MM.1S (cell line): ENCODE measurements at regions not wholly inside any gene's neighbourhood (a gene's known extent, or its start where the extent isn't known, plus 50 kb on each side); places are given as distances from the start of the nearest gene placed in this dataset.

Source experiments
- DNase-seq: peaks from one replicate; pipeline ENCODE4 v3.0.0-alpha.2; 2015
- H2AFZ ChIP-seq: fragments of 300-600 bp; sonication (generic); 2 replicates; pipeline ENCODE4 v1.6.0; 2016; ENCODE audit warnings: antibody characterized with exemption, low read length
- H3F3A ChIP-seq: fragments of 300-600 bp; sonication (generic); 2 replicates; pipeline ENCODE4 v1.6.1; 2016; ENCODE audit warnings: mild to moderate bottlenecking, antibody characterized with exemption, low read length, moderate library complexity, mixed read lengths; ENCODE audit not compliant: insufficient read depth
- H3K27ac ChIP-seq: fragments of 300-600 bp; sonication (generic); 2 replicates; pipeline ENCODE4 v1.5.1; 2016; ENCODE audit warnings: mild to moderate bottlenecking, low read length
- H3K27me3 ChIP-seq: fragments of 300-600 bp; sonication (generic); replicated peaks from 2 replicates; pipeline ENCODE4 v1.6.0; 2016; ENCODE audit warnings: low read length; ENCODE audit not compliant: insufficient read depth
- H3K36me3 ChIP-seq: fragments of 300-600 bp; sonication (generic); replicated peaks from 2 replicates; pipeline ENCODE4 v1.6.1; 2016; ENCODE audit warnings: mild to moderate bottlenecking, low read length, mixed read lengths; ENCODE audit not compliant: insufficient read depth
- H3K4me1 ChIP-seq: fragments of 300-600 bp; sonication (generic); 2 replicates; pipeline ENCODE4 v1.6.1; 2016; ENCODE audit warnings: low read length, mixed read lengths
- H3K4me2 ChIP-seq: fragments of 300-600 bp; sonication (generic); 2 replicates; pipeline ENCODE4 v1.6.0; 2016; ENCODE audit warnings: low read depth, low read length
- H3K4me3 ChIP-seq: fragments of 300-600 bp; sonication (generic); 2 replicates; pipeline ENCODE4 v1.5.1; 2016; ENCODE audit warnings: low read length, mixed read lengths
- H3K79me2 ChIP-seq: fragments of 300-600 bp; sonication (generic); 2 replicates; pipeline ENCODE4 v1.6.1; 2016; ENCODE audit warnings: mixed run types, low read length, mixed read lengths
- H3K9ac ChIP-seq: fragments of 300-600 bp; sonication (generic); 2 replicates; pipeline ENCODE4 v1.6.1; 2016; ENCODE audit warnings: low read length, mixed read lengths
- H3K9me2 ChIP-seq: fragments of 300-600 bp; sonication (generic); replicated peaks from 2 replicates; pipeline ENCODE4 v1.6.1; 2016; ENCODE audit warnings: mild to moderate bottlenecking, low read length, mixed read lengths; ENCODE audit not compliant: insufficient read depth
- H3K9me3 ChIP-seq: fragments of 300-600 bp; sonication (generic); replicated peaks from 2 replicates; pipeline ENCODE4 v1.6.1; 2016; ENCODE audit warnings: mild to moderate bottlenecking, low read length, mixed read lengths; ENCODE audit not compliant: insufficient read depth
- H4K20me1 ChIP-seq: fragments of 300-600 bp; sonication (generic); 2 replicates; pipeline ENCODE4 v1.6.1; 2016; ENCODE audit warnings: mild to moderate bottlenecking, low read length, moderate library complexity, mixed read lengths; ENCODE audit not compliant: insufficient read depth
- EZH2 ChIP-seq: fragments of 300-600 bp; sonication (generic); optimal IDR thresholded peaks from 2 replicates; pipeline ENCODE3; 2017; ENCODE audit warnings: low read depth, mild to moderate bottlenecking, antibody characterized with exemption, low read length, mixed read lengths
- EZH2phosphoT487 ChIP-seq: fragments of 300-600 bp; sonication (generic); IDR thresholded peaks from 2 replicates; pipeline ENCODE4 v1.6.1; 2018; ENCODE audit warnings: antibody characterized with exemption, low read length
- TF ChIP-seq, protein P1 (sequence below): fragments of 300-600 bp; sonication (generic); IDR thresholded peaks from 2 replicates; pipeline ENCODE4 v1.5.1; 2016; ENCODE audit warnings: antibody characterized with exemption, low read length, mixed read lengths

DNA sequence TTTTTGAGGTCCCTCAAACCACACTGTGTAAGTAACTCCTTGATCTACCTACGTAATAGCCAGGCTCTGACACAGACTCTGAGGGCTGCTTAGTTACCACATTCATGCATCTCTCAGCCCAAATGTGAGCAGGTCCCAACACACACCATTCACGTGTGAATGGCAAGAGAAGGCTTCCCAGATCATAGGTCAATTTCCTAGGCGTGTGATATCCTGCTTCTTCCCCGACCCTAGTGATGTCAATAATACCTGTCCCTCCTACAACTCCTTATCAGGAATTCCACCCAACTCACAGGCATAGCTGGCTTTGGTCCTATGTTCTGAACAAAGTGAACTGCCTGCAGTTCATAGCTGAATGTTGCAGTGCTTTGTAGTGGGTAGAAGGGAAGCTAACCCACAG lies 334.5 kb downstream of the RFC3 start:
- no peak for TF ChIP-seq EZH2phosphoT487
- TF ChIP-seq, protein P1, sequence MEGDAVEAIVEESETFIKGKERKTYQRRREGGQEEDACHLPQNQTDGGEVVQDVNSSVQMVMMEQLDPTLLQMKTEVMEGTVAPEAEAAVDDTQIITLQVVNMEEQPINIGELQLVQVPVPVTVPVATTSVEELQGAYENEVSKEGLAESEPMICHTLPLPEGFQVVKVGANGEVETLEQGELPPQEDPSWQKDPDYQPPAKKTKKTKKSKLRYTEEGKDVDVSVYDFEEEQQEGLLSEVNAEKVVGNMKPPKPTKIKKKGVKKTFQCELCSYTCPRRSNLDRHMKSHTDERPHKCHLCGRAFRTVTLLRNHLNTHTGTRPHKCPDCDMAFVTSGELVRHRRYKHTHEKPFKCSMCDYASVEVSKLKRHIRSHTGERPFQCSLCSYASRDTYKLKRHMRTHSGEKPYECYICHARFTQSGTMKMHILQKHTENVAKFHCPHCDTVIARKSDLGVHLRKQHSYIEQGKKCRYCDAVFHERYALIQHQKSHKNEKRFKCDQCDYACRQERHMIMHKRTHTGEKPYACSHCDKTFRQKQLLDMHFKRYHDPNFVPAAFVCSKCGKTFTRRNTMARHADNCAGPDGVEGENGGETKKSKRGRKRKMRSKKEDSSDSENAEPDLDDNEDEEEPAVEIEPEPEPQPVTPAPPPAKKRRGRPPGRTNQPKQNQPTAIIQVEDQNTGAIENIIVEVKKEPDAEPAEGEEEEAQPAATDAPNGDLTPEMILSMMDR, result no peak
- TF ChIP-seq EZH2, result no peak
- no peak overlapping the region for H3K27ac ChIP-seq
- H3K36me3 ChIP-seq, result no peaks in the 10 kb centered on the region
- no peak overlapping the region for H2AFZ ChIP-seq
- H3F3A ChIP-seq, result no peaks in the 10 kb centered on the region
- DNase-seq, result no peak
- no peak overlapping the region for H3K9ac ChIP-seq
- H4K20me1 ChIP-seq, result no peaks in the 10 kb centered on the region
- no peak overlapping the region for H3K4me3 ChIP-seq
- no peaks in the 10 kb centered on the region for H3K9me2 ChIP-seq
- no peaks in the 10 kb centered on the region for H3K9me3 ChIP-seq
- no peak overlapping the region for H3K4me2 ChIP-seq
- no peaks in the 10 kb centered on the region for H3K27me3 ChIP-seq
- no peaks in the 10 kb centered on the region for H3K79me2 ChIP-seq
- H3K4me1 ChIP-seq, result no peaks in the 10 kb centered on the region

DNA sequence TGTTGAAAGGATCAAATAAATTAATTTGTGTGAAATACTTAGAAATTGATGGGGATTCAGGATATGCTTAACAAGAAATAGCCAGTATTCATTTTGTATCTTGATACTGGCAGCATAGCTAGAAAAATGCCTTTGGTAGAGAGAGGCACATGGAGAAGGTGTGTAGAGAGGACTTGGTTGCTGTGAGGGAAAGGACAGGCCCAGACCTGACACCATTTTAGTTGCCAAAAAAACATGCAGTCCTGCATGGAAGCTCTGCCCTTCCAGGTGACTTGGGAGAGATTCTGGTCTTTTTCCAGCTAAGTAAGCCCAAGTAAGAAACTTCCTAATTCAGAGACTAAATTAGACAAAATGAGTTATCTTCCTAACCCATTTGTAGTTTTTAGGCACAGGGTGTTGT lies 335.0 kb downstream of the RFC3 start:
- no peaks in the 10 kb centered on the region for H3K9me3 ChIP-seq
- no peak overlapping the region for H3K27ac ChIP-seq
- H3K4me1 ChIP-seq, result no peaks in the 10 kb centered on the region
- DNase-seq, result no peak
- H3K36me3 ChIP-seq, result no peaks in the 10 kb centered on the region
- no peak overlapping the region for H3K4me2 ChIP-seq
- no peak for TF ChIP-seq EZH2phosphoT487
- TF ChIP-seq, protein P1, result no peak
- no peak for TF ChIP-seq EZH2
- H3K9ac ChIP-seq, result no peak overlapping the region
- no peaks in the 10 kb centered on the region for H3K9me2 ChIP-seq
- no peak overlapping the region for H2AFZ ChIP-seq
- no peaks in the 10 kb centered on the region for H3K79me2 ChIP-seq
- no peak overlapping the region for H3K4me3 ChIP-seq
- H3F3A ChIP-seq, result no peaks in the 10 kb centered on the region
- no peaks in the 10 kb centered on the region for H4K20me1 ChIP-seq
- no peaks in the 10 kb centered on the region for H3K27me3 ChIP-seq

DNA sequence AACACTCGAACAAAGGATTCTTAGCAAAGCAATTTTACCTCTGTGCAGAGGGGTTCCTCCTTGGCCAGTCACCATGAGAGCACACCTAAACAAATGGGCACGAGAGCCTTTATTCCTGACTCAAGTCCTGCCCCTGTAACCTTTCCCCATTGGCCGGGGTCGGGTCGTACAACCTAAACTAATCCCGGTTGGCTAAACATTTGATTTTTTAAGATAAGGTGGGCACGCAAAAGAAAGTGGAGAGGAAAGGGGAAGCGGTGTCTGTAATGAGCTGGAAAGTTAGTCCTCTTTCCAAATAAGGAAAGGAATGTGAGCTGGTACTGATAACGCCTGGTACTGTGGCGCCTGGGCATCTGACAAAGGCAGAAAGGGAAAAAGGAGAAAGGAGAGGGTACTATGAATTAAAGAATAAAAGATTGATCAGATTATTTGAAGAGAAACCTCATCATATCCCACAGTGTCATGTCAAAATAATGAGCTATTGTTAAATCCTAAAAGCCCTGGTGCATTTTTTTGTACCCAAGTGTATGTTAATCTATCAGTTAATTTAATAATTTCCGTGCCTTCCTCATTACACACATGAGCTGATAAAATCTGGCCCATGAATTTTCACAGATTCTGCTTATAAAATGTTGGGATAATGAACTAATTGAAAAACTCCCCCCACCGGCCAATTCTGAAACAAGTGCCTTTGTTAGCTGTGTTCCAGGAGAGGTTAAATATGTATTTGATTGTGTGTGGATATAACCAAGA lies 335.7 kb downstream of the RFC3 start:
- H3K4me3 ChIP-seq, result no peak overlapping the region
- no peak overlapping the region for H2AFZ ChIP-seq

More for the DNA sequence above, 335.7 kb downstream of the RFC3 start:
- H3K36me3 ChIP-seq, result no peaks in the 10 kb centered on the region
- TF ChIP-seq EZH2, result no peak
- no peak for TF ChIP-seq EZH2phosphoT487
- TF ChIP-seq, protein P1, result no peak
- H3K4me2 ChIP-seq, result no peak overlapping the region
- no peaks in the 10 kb centered on the region for H3K9me2 ChIP-seq
- H3K4me1 ChIP-seq, result no peaks in the 10 kb centered on the region
- no peak overlapping the region for H3K27ac ChIP-seq
- H3F3A ChIP-seq, result no peaks in the 10 kb centered on the region
- no peaks in the 10 kb centered on the region for H3K79me2 ChIP-seq
- no peaks in the 10 kb centered on the region for H3K27me3 ChIP-seq
- H3K9ac ChIP-seq, result no peak overlapping the region
- H3K9me3 ChIP-seq, result no peaks in the 10 kb centered on the region
- no peaks in the 10 kb centered on the region for H4K20me1 ChIP-seq
- no peak for DNase-seq
